Pancreas (tissue), 10 donors: ENCODE measurements at regions not wholly inside any gene's neighbourhood (a gene's known extent, or its start where the extent isn't known, plus 50 kb on each side); places are given as distances from the start of the nearest gene placed in this dataset.

Source experiments
- ATAC-seq, 4 donors: fragments of 200-7000 bp; cut with Tn5 transposase; one replicate each; pipeline versions ENCODE4 v1.8.0 to v1.9.1; 2020; ENCODE audit warnings: mild to moderate bottlenecking in 4 of 4, moderate library complexity in 4 of 4
- DNase-seq, 6 donors: peaks; one replicate each; pipeline ENCODE4 v3.0.0-alpha.2; 2020
- FAIRE-seq: peaks from 2 replicates; lab custom pipeline; 2012; peaks lifted over from hg19 to GRCh38; lab: Jason Lieb, UNC
- H3K27ac ChIP-seq, 4 donors: fragments of 200-600 bp; sonication (generic); 1 replicate in 3 of 4; 2 replicates in 1 of 4; pipeline versions ENCODE4 v1.5.0 to v1.8.0; 2020
- H3K27me3 ChIP-seq, 4 donors: fragments of 200-600 bp; one replicate each; pipeline ENCODE4 v1.8.0; 2021
- H3K36me3 ChIP-seq, 3 donors: fragments of 200-600 bp; sonication (generic) in 1 of 3; one replicate each; pipeline versions ENCODE4 v1.5.0 to v1.8.0; 2020 to 2021
- H3K4me1 ChIP-seq, 3 donors: fragments of 200-600 bp; one replicate each; pipeline ENCODE4 v1.8.0; 2021
- H3K4me3 ChIP-seq, 4 donors: fragments of 200-600 bp; sonication (generic) in 2 of 4; one replicate each; pipeline versions ENCODE4 v1.5.0 to v1.8.0; 2020 to 2021
- H3K9me3 ChIP-seq, 4 donors: fragments of 200-600 bp; one replicate each; pipeline ENCODE4 v1.8.0; 2021
- CTCF ChIP-seq, 4 donors: fragments of 200-600 bp; sonication (generic) in 3 of 4; IDR thresholded peaks; one replicate each; pipeline versions ENCODE4 v1.5.0 to v1.8.0; 2021; ENCODE audit warnings: antibody characterized with exemption in 4 of 4
- WGBS, 2 donors: extraction: QIAGEN DNeasy Blood & Tissue Kit; methylation state at CpG; one replicate each; pipeline ENCODE4 v1.1.7; 2013; 5-methylcytosine and 5-hydroxymethylcytosine counted together
- intact Hi-C, 3 donors: fragments of 100-400 bp; cut with DNase I; formaldehyde crosslinking; loops; one replicate each; pipeline versions ENCODE4 v1.11.1 to v1.14.2; 2022
- donor health status: healthy with polysubstance abuse.
- donor health status: DM: no; HTN: no; CAD: no; lungs with moderate emphysema.
- donor health status: DM: no; HTN: no; CAD: no.
- donor health status: control.
- donor health status: control.
- donor health status: Bipolar disorder and iron deficiency.
- donor health status: DM: yes; HTN: yes; CAD: no.
- donor health status: DM: no; HTN: no; CAD: no.
- donor health status: DM: no; HTN: no; CAD: no.
- donor health status: DM: yes; HTN: yes; CAD: no.

- H3K4me1 ChIP-seq: no peaks in the 10 kb centered on the region
- H3K27ac ChIP-seq: no peak overlapping the region
- intact Hi-C loops: no loop called here
- 97 to 99% methylated on average over 2 of the region's 2 CpGs for WGBS, 2 donors
- DNase-seq: no peak
- ATAC-seq: no peak
- no peaks in the 10 kb centered on the region for H3K36me3 ChIP-seq
- FAIRE-seq: no peak
- no peak overlapping the region for H3K4me3 ChIP-seq
- no peaks in the 10 kb centered on the region for H3K27me3 ChIP-seq
- TF ChIP-seq CTCF (IDR thresholded peaks at IDR 0.05): no peak
- H3K9me3 ChIP-seq: no peaks in the 10 kb centered on the region
These were observed 51.4 kb upstream of the GMDS start for GRCh38 chr6:2296781-2297180.
